ENCODE measurements at regions not wholly inside any gene's neighbourhood (a gene's known extent, or its start where the extent isn't known, plus 50 kb on each side); places are given as distances from the start of the nearest gene placed in this dataset.

DNA sequence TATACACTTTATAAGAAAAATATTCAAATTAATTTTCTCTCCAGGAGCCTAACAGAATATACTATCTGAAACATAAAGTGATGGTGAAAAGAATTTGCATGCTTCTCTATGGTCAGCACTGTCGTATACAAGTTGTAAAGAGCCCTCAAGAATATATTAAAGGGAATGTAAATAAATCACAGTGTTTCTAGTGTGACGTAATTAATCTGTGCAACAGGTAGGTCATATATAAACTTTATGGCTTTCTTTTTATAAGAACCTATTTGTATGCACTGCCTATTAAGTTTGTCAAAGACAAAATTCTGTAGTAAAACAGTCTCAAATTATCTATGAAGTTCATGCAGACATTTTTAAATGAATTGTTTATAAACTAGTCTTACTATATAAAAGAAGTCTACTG is 347.9 kb upstream of the EYS start:
- DNase-seq: no peak
- Histone ChIP-seq H3K27me3 (replicated peaks in 2 of 5; ENCODE audit: control insufficient read depth in 4 of 5, insufficient read depth in 5 of 5, low read length in 4 of 5) (no peaks in the 10 kb centered on the region), H3K9me3 (ENCODE audit: control extremely low read depth in 1 of 5, control insufficient read depth in 4 of 5, insufficient read depth in 2 of 5, low read depth in 1 of 5, low read length in 4 of 5) (no peaks in the 10 kb centered on the region), H3K4me3 (ENCODE audit: control insufficient read depth in 1 of 7, extremely low read depth in 1 of 7, insufficient read depth in 4 of 7, low read depth in 2 of 7, low read length in 6 of 7) (no peak overlapping the region), H3K36me3 (ENCODE audit: control insufficient read depth in 4 of 4, insufficient read depth in 4 of 4, low read length in 3 of 4) (no peaks in the 10 kb centered on the region), H3K4me1 (ENCODE audit: control extremely low read depth in 1 of 4, control insufficient read depth in 4 of 4, insufficient read depth in 4 of 4, low read length in 3 of 4) (no peaks in the 10 kb centered on the region), H3K27ac (ENCODE audit: insufficient read depth in 1 of 2, low read depth in 1 of 2, low read length in 2 of 2, poor library complexity in 1 of 2, severe bottlenecking in 2 of 2) (no peak overlapping the region)
- CTCF ChIA-PET: no interaction called here
- no CpG with 5 or more reads among the region's 2 CpGs for WGBS (ENCODE audit: insufficient coverage)
- POLR2A ChIA-PET: no interaction called here

DNA sequence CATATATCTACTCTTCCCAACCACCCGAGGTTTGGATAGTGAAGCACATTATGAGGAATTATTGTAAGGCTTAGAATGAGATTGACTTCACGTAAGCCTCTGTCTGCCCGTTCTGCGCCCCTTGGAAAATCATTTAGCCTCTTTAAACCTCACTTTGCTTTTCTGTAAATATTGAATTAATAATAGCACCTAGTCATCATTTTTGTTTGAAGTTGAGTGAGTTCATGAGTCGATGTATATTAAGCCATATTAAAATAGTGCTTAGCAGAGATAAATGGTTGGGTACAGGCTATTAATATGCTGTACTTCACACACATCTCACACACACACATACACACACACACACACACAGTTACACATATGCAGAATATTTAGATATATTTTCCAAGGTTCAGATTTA is 344.8 kb upstream of the EYS start:
- Histone ChIP-seq H3K9me3 (ENCODE audit: control extremely low read depth in 1 of 5, control insufficient read depth in 4 of 5, insufficient read depth in 2 of 5, low read depth in 1 of 5, low read length in 4 of 5) (no peaks in the 10 kb centered on the region), H3K27ac (ENCODE audit: insufficient read depth in 1 of 2, low read depth in 1 of 2, low read length in 2 of 2, poor library complexity in 1 of 2, severe bottlenecking in 2 of 2) (no peak overlapping the region), H3K27me3 (replicated peaks in 2 of 5; ENCODE audit: control insufficient read depth in 4 of 5, insufficient read depth in 5 of 5, low read length in 4 of 5) (no peaks in the 10 kb centered on the region), H3K4me3 (ENCODE audit: control insufficient read depth in 1 of 7, extremely low read depth in 1 of 7, insufficient read depth in 4 of 7, low read depth in 2 of 7, low read length in 6 of 7) (no peak overlapping the region), H3K4me1 (ENCODE audit: control extremely low read depth in 1 of 4, control insufficient read depth in 4 of 4, insufficient read depth in 4 of 4, low read length in 3 of 4) (no peaks in the 10 kb centered on the region), H3K36me3 (ENCODE audit: control insufficient read depth in 4 of 4, insufficient read depth in 4 of 4, low read length in 3 of 4) (no peaks in the 10 kb centered on the region)
- POLR2A ChIA-PET: no interaction called here
- DNase-seq: no peak
- WGBS (ENCODE audit: insufficient coverage): no CpG with 5 or more reads among the region's 5 CpGs
- CTCF ChIA-PET: no interaction called here

DNA sequence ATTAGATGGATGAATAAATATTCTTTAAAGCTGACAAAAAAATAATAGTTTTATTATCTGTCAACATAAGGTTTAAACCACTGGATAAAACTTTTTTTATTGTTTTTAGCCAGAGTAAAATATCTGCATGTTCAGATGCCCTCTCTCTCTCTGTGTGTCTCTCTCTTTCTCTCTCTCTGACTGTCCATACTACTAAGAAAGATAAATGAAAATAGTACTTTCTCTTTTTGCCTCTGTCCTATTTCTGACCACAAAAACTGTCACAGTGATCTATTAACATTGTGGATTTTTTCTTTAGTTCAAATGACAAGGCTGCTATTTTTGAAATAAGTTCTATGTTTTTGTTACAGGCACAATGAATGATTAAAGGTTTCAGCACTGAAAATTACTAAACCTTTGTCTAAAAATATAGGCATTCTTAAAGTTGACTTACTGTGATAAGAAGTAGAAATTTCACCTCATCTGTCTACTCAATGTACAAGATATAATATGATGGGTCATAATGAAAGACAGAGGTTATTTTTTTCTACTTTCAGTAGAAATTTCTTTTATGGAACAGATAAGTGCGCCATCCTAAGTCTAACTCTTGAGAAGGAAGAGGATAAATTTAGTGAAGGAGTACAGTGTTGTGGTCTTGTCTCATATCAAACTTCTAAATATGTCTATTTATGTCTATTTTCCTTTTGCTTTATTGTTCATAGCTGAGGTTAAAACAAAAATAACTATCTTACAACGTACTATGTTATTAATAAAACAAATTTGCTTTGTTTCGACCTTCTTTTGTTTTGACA is 341.9 kb upstream of the EYS start:
- no peaks in the 10 kb centered on the region for H3K27me3 ChIP-seq (replicated peaks in 2 of 5; ENCODE audit: control insufficient read depth in 4 of 5, insufficient read depth in 5 of 5, low read length in 4 of 5)
- ChIA-PET CTCF (no interaction called here), POLR2A (no interaction called here)
- peaks cover 0 to 2% (median 0%) of the 10 kb centered on the region in 5 experiments for H3K9me3 ChIP-seq (ENCODE audit: control extremely low read depth in 1 of 5, control insufficient read depth in 4 of 5, insufficient read depth in 2 of 5, low read depth in 1 of 5, low read length in 4 of 5)
- DNase-seq: no peak
- no peaks in the 10 kb centered on the region for H3K36me3 ChIP-seq (ENCODE audit: control insufficient read depth in 4 of 4, insufficient read depth in 4 of 4, low read length in 3 of 4)
- WGBS (ENCODE audit: insufficient coverage): no CpG with 5 or more reads among the region's 3 CpGs
- H3K27ac ChIP-seq (ENCODE audit: insufficient read depth in 1 of 2, low read depth in 1 of 2, low read length in 2 of 2, poor library complexity in 1 of 2, severe bottlenecking in 2 of 2): no peak overlapping the region
- no peak overlapping the region for H3K4me3 ChIP-seq (ENCODE audit: control insufficient read depth in 1 of 7, extremely low read depth in 1 of 7, insufficient read depth in 4 of 7, low read depth in 2 of 7, low read length in 6 of 7)
- H3K4me1 ChIP-seq (ENCODE audit: control extremely low read depth in 1 of 4, control insufficient read depth in 4 of 4, insufficient read depth in 4 of 4, low read length in 3 of 4): no peaks in the 10 kb centered on the region

DNA sequence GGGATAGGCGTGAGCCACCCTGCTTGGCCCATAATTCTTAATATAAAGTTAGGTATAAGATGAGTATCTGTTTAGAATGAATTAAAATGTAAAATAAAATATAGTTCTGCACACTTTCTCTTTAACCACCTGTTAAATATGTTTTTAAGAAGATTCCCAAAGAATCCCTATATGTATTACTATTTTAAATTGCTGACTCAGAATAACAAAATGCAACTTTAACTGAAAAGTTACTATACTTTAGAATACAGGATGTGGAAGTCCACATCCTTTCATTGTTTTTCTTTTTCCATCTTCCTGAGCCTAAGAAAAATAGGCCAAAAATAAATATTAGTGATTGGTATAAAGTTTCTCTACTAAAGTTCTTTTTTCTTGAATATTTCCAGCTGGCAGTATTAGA is 325.6 kb upstream of the EYS start:
- CTCF ChIA-PET: no interaction called here
- no peaks in the 10 kb centered on the region for H3K9me3 ChIP-seq (ENCODE audit: control extremely low read depth in 1 of 5, control insufficient read depth in 4 of 5, insufficient read depth in 2 of 5, low read depth in 1 of 5, low read length in 4 of 5)
- no CpG with 5 or more reads among the region's 1 CpG for WGBS (ENCODE audit: insufficient coverage)
- H3K36me3 ChIP-seq (ENCODE audit: control insufficient read depth in 4 of 4, insufficient read depth in 4 of 4, low read length in 3 of 4): no peaks in the 10 kb centered on the region
- no peak overlapping the region for H3K27ac ChIP-seq (ENCODE audit: insufficient read depth in 1 of 2, low read depth in 1 of 2, low read length in 2 of 2, poor library complexity in 1 of 2, severe bottlenecking in 2 of 2)
- no peaks in the 10 kb centered on the region for H3K27me3 ChIP-seq (replicated peaks in 2 of 5; ENCODE audit: control insufficient read depth in 4 of 5, insufficient read depth in 5 of 5, low read length in 4 of 5)
- POLR2A ChIA-PET: no interaction called here
- H3K4me1 ChIP-seq (ENCODE audit: control extremely low read depth in 1 of 4, control insufficient read depth in 4 of 4, insufficient read depth in 4 of 4, low read length in 3 of 4): no peaks in the 10 kb centered on the region
- no peak overlapping the region for H3K4me3 ChIP-seq (ENCODE audit: control insufficient read depth in 1 of 7, extremely low read depth in 1 of 7, insufficient read depth in 4 of 7, low read depth in 2 of 7, low read length in 6 of 7)
- DNase-seq: no peak

DNA sequence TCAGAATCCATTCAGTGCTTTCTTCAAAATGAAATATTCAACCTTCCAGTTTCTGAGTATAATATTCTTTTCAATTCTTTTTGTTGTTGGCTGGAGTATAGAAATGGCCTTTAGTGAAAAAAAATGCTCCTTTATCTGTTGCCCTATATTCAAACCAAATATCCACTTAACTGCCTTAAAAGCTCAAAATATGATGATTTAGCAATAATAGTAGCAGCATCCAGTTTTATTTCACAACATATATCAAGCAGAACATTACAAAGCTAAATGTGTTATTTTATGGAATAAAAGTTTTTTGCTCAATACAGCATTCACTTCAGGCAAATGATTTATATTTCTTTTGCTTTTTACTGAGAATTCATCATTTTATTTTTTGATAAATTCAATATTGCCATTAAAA is 322.4 kb upstream of the EYS start:
- H3K36me3 ChIP-seq (ENCODE audit: control insufficient read depth in 4 of 4, insufficient read depth in 4 of 4, low read length in 3 of 4): no peaks in the 10 kb centered on the region
- H3K27ac ChIP-seq (ENCODE audit: insufficient read depth in 1 of 2, low read depth in 1 of 2, low read length in 2 of 2, poor library complexity in 1 of 2, severe bottlenecking in 2 of 2): no peak overlapping the region
- no peaks in the 10 kb centered on the region for H3K4me1 ChIP-seq (ENCODE audit: control extremely low read depth in 1 of 4, control insufficient read depth in 4 of 4, insufficient read depth in 4 of 4, low read length in 3 of 4)
- no peaks in the 10 kb centered on the region for H3K9me3 ChIP-seq (ENCODE audit: control extremely low read depth in 1 of 5, control insufficient read depth in 4 of 5, insufficient read depth in 2 of 5, low read depth in 1 of 5, low read length in 4 of 5)
- no peak for DNase-seq
- ChIA-PET POLR2A (no interaction called here), CTCF (no interaction called here)
- H3K27me3 ChIP-seq (replicated peaks in 2 of 5; ENCODE audit: control insufficient read depth in 4 of 5, insufficient read depth in 5 of 5, low read length in 4 of 5): no peaks in the 10 kb centered on the region
- no peak overlapping the region for H3K4me3 ChIP-seq (ENCODE audit: control insufficient read depth in 1 of 7, extremely low read depth in 1 of 7, insufficient read depth in 4 of 7, low read depth in 2 of 7, low read length in 6 of 7)

DNA sequence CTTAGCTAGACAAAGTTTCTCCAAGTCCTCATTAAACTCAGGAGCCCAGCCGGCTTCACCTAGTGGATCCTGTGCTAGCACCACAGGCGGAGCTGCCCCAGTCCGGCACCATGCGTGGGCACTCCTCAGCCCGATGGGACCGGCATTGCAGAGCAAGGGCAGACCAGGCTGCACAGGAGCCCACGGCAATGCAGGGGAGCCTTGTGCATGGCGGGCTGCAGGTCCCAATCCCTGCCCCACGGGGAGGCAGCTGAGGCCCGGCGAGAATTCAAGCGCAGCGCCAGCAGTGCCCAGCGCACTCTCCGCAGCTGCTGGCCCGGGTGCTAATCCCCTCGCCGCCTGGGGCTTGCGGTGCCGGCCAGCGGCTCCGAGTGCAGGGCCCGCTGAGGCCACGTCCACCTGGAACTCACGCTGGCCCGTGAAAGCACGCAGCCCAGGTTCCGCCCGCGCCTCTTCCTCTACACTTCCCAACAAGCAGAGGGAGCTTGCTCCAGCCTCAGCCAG is 292.3 kb upstream of the EYS start:
- H3K4me1 ChIP-seq (ENCODE audit: control extremely low read depth in 1 of 4, control insufficient read depth in 4 of 4, insufficient read depth in 4 of 4, low read length in 3 of 4): no peaks in the 10 kb centered on the region
- CTCF ChIA-PET: no interaction called here
- POLR2A ChIA-PET: no interaction called here
- peaks cover 0 to 2% (median 0%) of the 10 kb centered on the region in 5 experiments for H3K9me3 ChIP-seq (ENCODE audit: control extremely low read depth in 1 of 5, control insufficient read depth in 4 of 5, insufficient read depth in 2 of 5, low read depth in 1 of 5, low read length in 4 of 5)
- no peak overlapping the region for H3K27ac ChIP-seq (ENCODE audit: insufficient read depth in 1 of 2, low read depth in 1 of 2, low read length in 2 of 2, poor library complexity in 1 of 2, severe bottlenecking in 2 of 2)
- H3K36me3 ChIP-seq (ENCODE audit: control insufficient read depth in 4 of 4, insufficient read depth in 4 of 4, low read length in 3 of 4): no peaks in the 10 kb centered on the region
- no peak overlapping the region for H3K4me3 ChIP-seq (ENCODE audit: control insufficient read depth in 1 of 7, extremely low read depth in 1 of 7, insufficient read depth in 4 of 7, low read depth in 2 of 7, low read length in 6 of 7)
- 95% methylated on average over 30 of the region's 30 CpGs for WGBS (ENCODE audit: insufficient coverage)
- DNase-seq: no peak
- no peaks in the 10 kb centered on the region for H3K27me3 ChIP-seq (replicated peaks in 2 of 5; ENCODE audit: control insufficient read depth in 4 of 5, insufficient read depth in 5 of 5, low read length in 4 of 5)

DNA sequence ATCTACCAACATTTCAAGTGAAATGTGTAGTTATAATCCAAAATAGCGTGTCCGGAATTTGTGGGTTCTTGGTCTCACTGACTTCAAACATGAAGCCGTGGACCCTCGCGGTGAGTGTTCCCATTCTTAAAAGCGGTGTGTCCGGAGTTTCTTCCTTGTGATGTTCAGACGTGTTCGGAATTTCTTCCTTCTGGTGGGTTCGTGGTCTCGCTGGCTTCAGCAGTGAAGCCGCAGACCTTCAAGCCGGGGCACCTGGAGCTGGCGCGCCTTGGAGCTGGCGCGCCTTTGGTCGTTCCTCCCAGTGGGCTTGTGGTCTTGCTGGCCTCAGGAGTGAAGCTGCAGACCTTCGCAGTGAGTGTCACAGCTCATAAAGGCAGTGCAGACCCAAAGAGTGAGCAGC is 291.5 kb upstream of the EYS start:
- CTCF ChIA-PET: no interaction called here
- WGBS (ENCODE audit: insufficient coverage): 98% methylated on average over 17 of the region's 19 CpGs
- Histone ChIP-seq H3K27me3 (replicated peaks in 2 of 5; ENCODE audit: control insufficient read depth in 4 of 5, insufficient read depth in 5 of 5, low read length in 4 of 5) (no peaks in the 10 kb centered on the region), H3K4me1 (ENCODE audit: control extremely low read depth in 1 of 4, control insufficient read depth in 4 of 4, insufficient read depth in 4 of 4, low read length in 3 of 4) (no peaks in the 10 kb centered on the region), H3K36me3 (ENCODE audit: control insufficient read depth in 4 of 4, insufficient read depth in 4 of 4, low read length in 3 of 4) (no peaks in the 10 kb centered on the region), H3K4me3 (ENCODE audit: control insufficient read depth in 1 of 7, extremely low read depth in 1 of 7, insufficient read depth in 4 of 7, low read depth in 2 of 7, low read length in 6 of 7) (no peak overlapping the region), H3K27ac (ENCODE audit: insufficient read depth in 1 of 2, low read depth in 1 of 2, low read length in 2 of 2, poor library complexity in 1 of 2, severe bottlenecking in 2 of 2) (no peak overlapping the region), H3K9me3 (ENCODE audit: control extremely low read depth in 1 of 5, control insufficient read depth in 4 of 5, insufficient read depth in 2 of 5, low read depth in 1 of 5, low read length in 4 of 5) (peaks cover 0 to 2% (median 0%) of the 10 kb centered on the region in 5 experiments)
- DNase-seq: no peak
- POLR2A ChIA-PET: no interaction called here

All from common myeloid progenitor, CD34-positive (primary cell).